EH (cell line): ENCODE measurements at regions not wholly inside any gene's neighbourhood (a gene's known extent, or its start where the extent isn't known, plus 50 kb on each side); places are given as distances from the start of the nearest gene placed in this dataset.
"Not testable (repeated sequence)": the region's sequence is repeated elsewhere in the genome, so short reads cannot be mapped to it uniquely, and the experiment has no call there.

Experiments used
- DNase-seq: peaks from one replicate; pipeline ENCODE4 v3.0.0-alpha.2; 2015; ENCODE audit warnings: low read depth

DNA sequence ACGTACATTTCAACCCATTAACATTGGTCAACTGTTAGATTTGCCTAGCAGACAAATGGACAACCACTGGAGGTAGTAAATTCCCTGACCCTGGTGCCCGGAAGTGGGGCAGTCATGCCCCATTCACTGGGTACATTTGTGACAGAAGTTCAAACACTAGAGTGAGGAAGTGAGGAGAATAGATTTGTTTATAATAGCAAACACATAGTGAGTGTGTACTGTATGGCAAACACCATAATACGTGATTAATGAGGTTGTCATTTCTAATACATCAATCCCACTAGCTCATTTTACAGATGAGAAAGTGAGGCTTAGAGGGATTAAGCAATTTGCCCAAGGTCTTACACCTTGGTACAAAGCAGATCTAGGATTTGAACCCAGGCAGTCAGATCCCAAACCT, 181.9 kb upstream of the MKLN1 start:
- no peak for DNase-seq

DNA sequence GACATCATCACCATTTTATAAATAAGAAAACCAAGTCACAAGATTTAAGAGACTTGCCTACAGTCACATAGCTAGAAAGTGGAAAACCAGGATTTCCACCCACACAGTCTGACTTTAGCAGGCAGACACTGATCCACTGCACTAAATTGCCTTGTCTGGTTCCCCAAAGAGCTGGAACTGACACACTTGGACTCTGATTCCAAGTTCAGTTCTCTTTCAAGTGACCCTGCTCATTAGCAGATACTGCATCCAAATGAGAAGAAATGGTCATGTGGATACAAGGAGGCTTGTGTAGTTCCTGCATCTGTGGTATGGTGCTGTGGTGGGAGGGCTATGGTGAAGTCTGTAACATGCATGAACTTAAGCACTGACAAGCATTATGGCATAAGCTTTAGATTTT, 180.1 kb upstream of the MKLN1 start:
- no peak for DNase-seq

- no peak for DNase-seq
Measured at GRCh38 chr7:131148258-131148657, 179.4 kb upstream of the MKLN1 start.

- DNase-seq = no peak
Measured at GRCh38 chr7:131148708-131149428, 178.8 kb upstream of the MKLN1 start.

DNA sequence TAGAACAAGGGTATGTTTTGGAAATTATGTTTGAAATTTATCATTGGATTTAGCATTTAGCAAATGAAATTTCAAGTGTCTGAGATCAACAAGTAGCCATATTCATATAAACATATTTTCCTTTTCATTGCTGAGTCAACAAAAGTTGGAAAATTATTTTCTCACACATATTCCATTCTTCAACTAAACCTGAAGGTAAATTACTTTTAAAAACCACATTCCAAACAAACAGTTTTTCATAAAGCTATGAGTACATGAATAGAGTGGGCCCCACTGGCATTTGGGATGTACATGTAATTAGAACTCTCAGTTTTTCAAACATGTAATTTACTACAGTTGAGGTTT, 178.3 kb upstream of the MKLN1 start:
- no peak for DNase-seq

- DNase-seq = no peak
Measured at GRCh38 chr7:131149840-131150239, 177.8 kb upstream of the MKLN1 start.

DNA sequence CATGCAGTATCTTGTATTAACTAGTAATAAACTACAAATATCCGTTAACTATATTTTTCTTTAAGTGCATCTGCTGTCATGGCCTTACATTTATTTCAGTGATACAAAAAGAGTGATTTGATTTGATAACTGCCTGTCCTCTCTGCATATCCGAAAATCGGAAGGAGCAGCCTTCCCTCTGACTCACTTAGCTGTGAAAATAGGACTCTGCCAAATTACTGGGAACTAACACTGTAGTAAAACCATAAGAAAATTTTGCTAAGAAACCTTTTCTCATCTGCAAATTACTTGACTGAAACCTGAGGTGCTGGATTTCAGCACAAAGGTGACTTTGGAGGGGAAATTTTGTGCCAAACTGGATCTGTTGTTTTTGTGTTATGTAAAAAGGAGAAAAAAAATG, 176.6 kb upstream of the MKLN1 start:
- no peak for DNase-seq

GRCh38 chr7:131152766-131153165, 174.9 kb upstream of the MKLN1 start:
- no peak for DNase-seq

GRCh38 chr7:131154380-131154779, 173.3 kb upstream of the MKLN1 start:
- no peak for DNase-seq

DNA sequence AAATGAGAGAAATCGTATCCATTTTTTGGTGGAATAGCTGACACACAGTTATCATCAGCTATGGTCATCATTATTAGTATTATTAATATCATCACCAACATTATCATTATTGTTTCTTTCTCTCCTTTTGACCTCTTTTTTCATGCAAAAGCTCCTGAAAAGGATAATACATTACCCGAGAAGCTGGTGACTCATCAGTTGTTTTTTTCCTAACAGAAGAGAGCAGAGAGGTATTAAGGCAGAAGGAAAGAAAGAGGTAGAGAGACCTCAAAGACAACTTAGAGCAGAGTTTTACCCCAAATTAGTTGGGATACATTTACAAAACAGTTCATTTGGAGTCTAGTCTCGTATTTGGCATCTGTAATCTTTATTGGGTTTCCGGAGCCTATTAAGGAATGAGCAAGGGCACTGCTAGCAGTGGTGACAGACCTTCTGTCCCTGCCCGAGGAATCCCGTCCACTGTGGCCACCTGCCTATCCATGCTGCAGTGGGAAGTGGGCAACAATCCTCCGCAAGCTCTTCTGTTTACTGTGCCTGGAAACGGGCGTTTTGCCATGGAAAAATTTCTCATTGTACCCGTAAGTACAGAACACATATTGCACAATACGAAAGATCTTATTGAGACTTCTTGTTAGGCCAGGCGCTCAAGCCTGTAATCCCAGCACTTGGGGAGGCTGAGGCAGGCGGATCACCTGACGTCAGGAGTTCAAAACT, 170.0 kb upstream of the MKLN1 start:
- DNase-seq = peak; percentile 31

DNA sequence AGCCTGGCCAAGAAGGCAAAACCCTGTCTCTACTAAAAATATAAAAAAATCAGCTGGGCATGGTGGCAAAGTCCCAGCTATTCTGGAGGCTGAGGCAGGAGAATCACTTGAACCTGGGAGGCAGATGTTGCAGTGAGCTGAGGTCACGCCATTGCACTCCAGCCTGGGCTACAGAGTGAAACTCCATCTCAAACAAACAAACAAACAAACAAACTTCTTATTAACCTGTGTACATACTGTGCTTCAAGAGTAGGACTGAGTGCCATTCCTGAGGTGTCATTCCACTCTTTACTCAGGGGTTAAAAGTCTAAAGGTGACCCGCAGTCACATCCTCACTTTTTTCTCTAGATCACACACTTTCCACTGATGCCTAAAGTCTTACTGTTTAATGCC, 169.4 kb upstream of the MKLN1 start:
- not testable (repeated sequence) for DNase-seq

GRCh38 chr7:131159961-131160361, 167.7 kb upstream of the MKLN1 start:
- peak; percentile 39 for DNase-seq

DNA sequence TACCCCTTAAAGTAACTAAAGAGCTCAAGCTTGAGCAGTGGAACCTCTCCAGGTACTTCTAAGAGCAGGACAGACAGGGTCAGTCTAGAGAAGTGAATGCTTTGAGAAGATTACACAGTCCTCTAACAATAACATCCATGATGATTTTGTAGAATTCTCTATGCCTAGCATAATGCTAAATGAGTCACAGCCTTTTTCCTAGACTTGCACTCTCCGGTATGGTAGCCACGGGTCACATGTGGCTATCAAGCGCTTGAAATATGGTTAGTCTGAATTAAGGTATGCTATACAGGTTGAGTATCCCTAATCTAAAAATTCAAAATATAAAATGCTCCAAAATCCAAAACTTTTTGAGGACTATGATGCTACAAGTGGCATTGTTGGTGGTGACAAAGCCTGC, 166.6 kb upstream of the MKLN1 start:
- DNase-seq = peak; percentile 46

GRCh38 chr7:131164025-131164925, 163.4 kb upstream of the MKLN1 start:
- DNase-seq = peak; percentile 95

DNA sequence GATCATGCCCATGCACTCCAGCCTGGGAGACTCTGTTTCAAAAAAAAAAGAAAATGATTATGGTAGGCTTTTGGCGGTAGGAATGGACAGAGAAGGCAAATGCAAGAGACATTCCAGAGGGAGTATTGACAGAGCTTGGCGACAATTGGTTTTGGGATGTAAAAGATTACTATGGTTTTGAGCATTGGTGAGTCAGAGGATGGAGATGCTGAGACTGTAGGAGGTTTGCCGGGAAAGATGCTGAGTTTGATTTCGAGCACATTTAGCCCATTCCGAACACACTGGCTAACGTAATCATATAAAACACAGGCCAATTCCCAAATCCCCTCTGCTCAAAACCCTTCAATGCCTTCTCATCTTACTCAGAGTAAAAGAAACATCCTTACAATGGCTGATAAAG, 161.6 kb upstream of the MKLN1 start:
- peak; percentile 85 for DNase-seq

DNA sequence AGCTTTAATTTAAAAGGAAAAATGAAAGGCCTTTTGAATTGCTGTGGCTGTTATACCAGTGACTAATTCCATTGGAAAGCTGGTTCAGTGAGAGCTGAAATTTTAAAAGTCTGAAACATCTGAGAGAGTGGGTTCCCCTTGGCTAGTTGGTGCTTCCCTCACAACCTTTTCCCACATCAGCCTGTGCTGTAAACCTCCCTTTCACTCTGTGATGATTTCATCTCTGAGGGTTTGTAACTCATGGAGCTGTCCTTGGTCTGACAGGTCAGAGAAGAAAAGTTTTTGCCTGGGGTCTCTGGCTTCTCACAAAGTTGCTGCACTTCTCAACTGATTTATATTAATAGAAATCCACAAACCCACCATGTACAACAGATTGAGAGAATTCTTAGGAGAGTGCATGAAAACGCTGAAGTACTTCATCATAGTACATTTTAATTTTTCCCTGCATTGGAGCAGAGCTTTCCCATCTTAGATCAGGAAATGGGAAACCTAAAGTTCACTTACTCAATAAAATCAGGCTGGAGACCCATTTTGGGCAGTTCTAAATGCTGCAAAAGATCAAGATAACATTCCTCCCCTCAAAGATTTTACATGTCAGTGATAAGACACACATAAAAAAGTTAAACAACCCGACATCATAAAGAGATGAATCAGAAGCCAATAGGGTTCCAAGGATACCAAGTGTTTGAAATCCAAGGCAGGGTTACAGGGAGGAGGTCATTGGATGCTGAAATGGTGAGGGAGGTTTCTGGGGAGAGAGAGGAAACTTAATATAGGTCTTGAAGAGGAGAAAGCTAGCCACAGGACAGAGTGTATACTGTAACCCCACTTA, 157.0 kb upstream of the MKLN1 start:
- DNase-seq = peak; percentile 65

DNA sequence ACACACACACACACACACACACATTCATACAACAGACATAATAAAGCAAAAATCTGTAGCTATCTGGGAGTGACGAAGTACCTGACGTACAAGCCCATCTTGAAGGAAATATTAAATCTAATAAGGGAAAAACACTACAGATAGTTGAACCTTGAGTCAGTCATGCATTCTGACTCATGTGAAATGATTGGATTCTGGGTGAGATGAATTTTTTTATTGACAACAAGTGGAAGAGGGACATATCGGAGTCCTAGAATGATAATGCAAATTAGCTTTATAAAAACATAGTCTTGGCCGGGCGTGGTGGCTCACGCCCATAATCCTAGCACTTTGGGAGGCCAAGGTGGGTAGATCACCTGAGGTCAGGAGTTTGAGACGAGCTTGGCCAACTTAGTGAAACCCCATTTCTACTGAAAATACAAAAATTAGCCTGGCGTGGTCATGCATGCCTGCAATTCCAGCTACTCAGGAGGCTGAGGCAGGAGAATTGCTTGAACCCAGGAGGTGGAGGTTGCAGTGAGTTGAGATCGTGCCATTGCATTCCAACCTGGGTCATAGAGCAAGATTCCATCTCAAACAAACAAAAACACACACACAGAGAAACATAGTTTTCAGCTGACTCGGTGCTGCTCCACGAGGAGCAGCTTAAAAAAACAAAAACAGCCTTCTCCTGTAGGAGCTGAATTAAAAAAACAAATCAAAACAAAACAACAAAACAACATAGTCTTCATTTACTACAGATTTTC, 154.4 kb upstream of the MKLN1 start:
- DNase-seq = peak; percentile 79

- DNase-seq = no peak
Measured at GRCh38 chr7:131174391-131174790, 153.3 kb upstream of the MKLN1 start.

DNA sequence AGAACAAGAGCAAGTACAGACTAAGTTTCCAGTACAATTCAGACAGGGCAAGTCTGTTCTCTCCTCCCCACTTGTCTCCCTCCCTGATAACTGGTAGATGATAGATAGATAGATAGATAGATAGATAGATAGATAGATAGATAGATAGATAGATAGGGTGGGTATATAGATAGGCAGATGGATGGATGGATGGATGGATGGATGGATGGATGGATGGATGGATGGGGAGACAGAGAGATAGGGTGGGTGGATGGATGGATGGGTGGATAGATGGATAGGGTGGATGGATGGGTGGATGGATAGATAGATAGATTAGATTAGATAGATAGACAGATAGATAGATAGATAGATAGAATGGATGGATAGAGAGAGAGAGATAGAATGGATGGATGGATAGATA, 152.8 kb upstream of the MKLN1 start:
- DNase-seq = no peak

DNA sequence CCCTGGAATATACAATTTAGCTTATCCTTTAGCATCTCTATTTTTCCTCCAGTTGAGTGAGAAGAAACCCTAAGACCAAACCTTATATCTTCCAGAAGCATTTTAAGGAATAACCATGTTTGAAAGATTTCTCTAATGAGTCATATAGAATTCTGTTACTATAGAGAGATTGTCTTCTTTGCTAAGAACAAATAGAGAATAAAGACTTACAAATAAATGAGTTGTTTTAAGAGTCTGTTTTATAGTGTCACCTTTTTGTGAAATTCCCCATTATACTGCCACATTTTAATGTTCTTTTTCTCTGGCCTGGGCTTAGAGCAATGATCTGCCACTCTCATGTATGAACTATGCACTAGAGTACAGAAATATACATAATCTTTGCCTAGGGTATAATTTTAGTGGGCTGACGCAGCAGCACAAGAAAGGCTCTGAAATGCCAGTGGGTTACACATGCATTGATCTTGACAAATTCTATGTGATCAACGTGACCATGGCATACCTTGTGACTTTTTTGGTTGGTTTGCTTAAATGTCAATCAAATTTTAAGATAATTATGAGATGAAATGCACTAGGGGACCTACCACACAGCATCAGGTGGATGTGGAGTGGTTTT, 145.1 kb upstream of the MKLN1 start:
- DNase-seq = peak; percentile 14

- no peak for DNase-seq
Measured at GRCh38 chr7:131183072-131183471, 144.6 kb upstream of the MKLN1 start.
